SK-N-SH treated with all-trans-retinoic acid at 6 μM for 48 hours (cell line): ENCODE measurements at regions not wholly inside any gene's neighbourhood (a gene's known extent, or its start where the extent isn't known, plus 50 kb on each side); places are given as distances from the start of the nearest gene placed in this dataset.

Experiments used
- ATAC-seq: fragments of 200-7000 bp; cut with Tn5 transposase; 3 replicates; pipeline ENCODE4 v1.9.1; 2020; ENCODE audit warnings: mild to moderate bottlenecking, moderate library complexity
- ARNTL ChIP-seq: fragments of 450-650 bp; formaldehyde crosslinking; IDR thresholded peaks from 2 replicates; pipeline ENCODE4 v1.5.0; 2020; ENCODE audit warnings: low read depth, mild to moderate bottlenecking, moderate library complexity, borderline replicate concordance
- BACH2 ChIP-seq: fragments of 250-450 bp; sonication (Bioruptor Pico); IDR thresholded peaks from 2 replicates; pipeline ENCODE4 v1.9.0; 2021; ENCODE audit warnings: mild to moderate bottlenecking, borderline replicate concordance
- CREB5 ChIP-seq: fragments of 250-450 bp; sonication (Bioruptor Pico); IDR thresholded peaks from 2 replicates; pipeline ENCODE4 v1.5.1; 2020; ENCODE audit warnings: low read depth, mild to moderate bottlenecking, moderate library complexity
- CSDC2 ChIP-seq: fragments of 250-450 bp; sonication (Bioruptor Pico); IDR thresholded peaks from 2 replicates; pipeline ENCODE4 v1.5.0; 2020; ENCODE audit warnings: mild to moderate bottlenecking, moderate library complexity
- CSRNP3 ChIP-seq: fragments of 250-450 bp; sonication (Bioruptor Pico); IDR thresholded peaks from 2 replicates; pipeline ENCODE4 v1.5.1; 2021; ENCODE audit warnings: mild to moderate bottlenecking, moderate library complexity
- ESRRG ChIP-seq: fragments of 250-450 bp; sonication (Bioruptor Pico); IDR thresholded peaks from 2 replicates; pipeline ENCODE4 v1.6.1; 2021; ENCODE audit warnings: mild to moderate bottlenecking
- GLIS3 ChIP-seq: fragments of 250-450 bp; sonication (Bioruptor Pico); IDR thresholded peaks from 2 replicates; pipeline ENCODE4 v1.5.0; 2020; ENCODE audit warnings: mild to moderate bottlenecking, moderate library complexity
- ISL1 ChIP-seq: fragments of 250-450 bp; sonication (Bioruptor Pico); IDR thresholded peaks from 2 replicates; pipeline ENCODE4 v2.1.2; 2022; ENCODE audit warnings: mild to moderate bottlenecking, moderate library complexity
- OSR1 ChIP-seq: fragments of 250-450 bp; sonication (Bioruptor Pico); IDR thresholded peaks from 2 replicates; pipeline ENCODE4 v1.8.0; 2022; ENCODE audit warnings: moderate library complexity, mild to moderate bottlenecking, inconsistent platforms
- PATZ1 ChIP-seq: fragments of 250-450 bp; sonication (Bioruptor Pico); IDR thresholded peaks from 2 replicates; pipeline ENCODE4 v1.8.0; 2020; ENCODE audit warnings: mild to moderate bottlenecking, moderate library complexity, borderline replicate concordance
- PPARA ChIP-seq: fragments of 250-450 bp; sonication (Bioruptor Pico); IDR thresholded peaks from 2 replicates; pipeline ENCODE4 v1.5.0; 2020; ENCODE audit warnings: mild to moderate bottlenecking, borderline replicate concordance
- TCF4 ChIP-seq: fragments of 250-450 bp; sonication (Bioruptor Pico); IDR thresholded peaks from 2 replicates; pipeline ENCODE4 v1.8.0; 2021; ENCODE audit warnings: mild to moderate bottlenecking, moderate library complexity, borderline replicate concordance
- TOX ChIP-seq: fragments of 250-450 bp; sonication (Bioruptor Pico); IDR thresholded peaks from 2 replicates; pipeline ENCODE4 v1.8.0; 2021; ENCODE audit warnings: mild to moderate bottlenecking, moderate library complexity, borderline replicate concordance
- TSHZ2 ChIP-seq: fragments of 250-450 bp; sonication (Bioruptor Pico); IDR thresholded peaks from 2 replicates; pipeline ENCODE4 v1.5.0; 2020; ENCODE audit warnings: mild to moderate bottlenecking, moderate library complexity
- ZC3H10 ChIP-seq: fragments of 250-450 bp; sonication (Bioruptor Pico); IDR thresholded peaks from 2 replicates; pipeline ENCODE4 v1.5.1; 2021; ENCODE audit warnings: mild to moderate bottlenecking, moderate library complexity
- ZFP30 ChIP-seq: fragments of 450-650 bp; formaldehyde crosslinking; IDR thresholded peaks from 2 replicates; pipeline ENCODE4 v1.5.0; 2022; ENCODE audit warnings: mild to moderate bottlenecking, moderate library complexity
- ZNF70 ChIP-seq: fragments of 450-650 bp; formaldehyde crosslinking; IDR thresholded peaks from 2 replicates; pipeline ENCODE4 v1.5.0; 2020; ENCODE audit warnings: mild to moderate bottlenecking, moderate library complexity
- TF ChIP-seq, protein P1 (sequence below): fragments of 250-450 bp; sonication (Bioruptor Pico); IDR thresholded peaks from 2 replicates; pipeline ENCODE4 v1.8.0; 2021; ENCODE audit warnings: low read depth, mild to moderate bottlenecking, moderate library complexity, borderline replicate concordance

DNA sequence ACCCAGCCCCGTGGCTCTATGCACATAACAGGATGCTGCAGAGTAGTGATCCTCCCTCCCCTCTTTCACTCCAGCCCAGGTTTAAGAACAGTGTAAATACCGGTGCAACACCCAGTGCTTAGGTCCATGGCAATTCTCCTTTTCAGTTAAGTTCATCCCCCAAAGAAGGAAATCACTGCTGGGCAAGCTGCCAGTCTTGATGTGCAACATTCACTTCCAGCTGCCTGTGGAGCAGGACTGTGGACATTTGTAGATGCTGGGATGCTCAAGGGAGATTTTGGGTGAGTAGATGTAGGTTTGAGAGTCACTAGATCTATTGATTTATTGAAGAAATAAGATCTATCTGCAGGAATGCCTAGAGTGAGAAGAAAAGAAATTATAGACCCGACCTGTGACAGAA is 294.3 kb upstream of the KIAA1217 start:
- TF ChIP-seq TOX (CRISPR knock-in tag) (no peak), OSR1 (CRISPR knock-in tag) (no peak), CREB5 (no peak), ZFP30 (no peak), ARNTL (no peak), CSDC2 (CRISPR knock-in tag) (no peak), ZNF70 (CRISPR knock-in tag) (no peak), TSHZ2 (CRISPR knock-in tag) (no peak), GLIS3 (CRISPR knock-in tag) (no peak), PPARA (no peak), PATZ1 (CRISPR knock-in tag) (no peak), ESRRG (CRISPR knock-in tag) (no peak), TCF4 (CRISPR knock-in tag) (no peak)
- TF ChIP-seq, all 23 proteins: peak for 0
- ATAC-seq = no peak

DNA sequence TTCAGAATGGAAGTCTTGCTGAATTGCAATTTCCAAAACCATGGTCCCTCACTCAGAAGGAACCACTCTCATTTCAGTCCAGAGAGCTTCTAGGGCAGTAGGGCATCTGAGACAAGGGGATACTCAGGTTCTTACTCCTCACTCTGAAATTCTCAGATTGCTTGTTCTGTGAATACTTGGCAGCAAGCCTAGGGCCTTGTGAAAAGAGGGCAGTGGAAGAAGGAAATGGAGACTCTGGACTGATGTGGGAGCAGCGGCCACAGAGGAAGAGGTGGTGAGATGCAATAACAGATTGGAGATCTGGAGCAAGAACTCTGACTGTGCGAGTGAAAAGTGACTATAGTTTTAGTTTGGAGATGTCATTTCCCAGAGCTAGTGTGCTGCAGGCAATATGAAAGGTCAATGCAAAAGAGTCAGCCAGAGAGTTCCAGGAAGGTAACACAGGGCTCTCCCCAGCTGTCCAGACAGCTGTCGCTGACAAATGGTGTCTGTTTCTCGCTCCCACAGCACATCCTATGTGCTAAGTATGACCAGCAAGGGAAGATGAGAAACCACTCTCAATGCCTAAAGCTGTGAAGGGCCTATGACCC is 291.6 kb upstream of the KIAA1217 start:
- no peak for ATAC-seq
- TF ChIP-seq ZC3H10 (CRISPR knock-in tag) (no peak), BACH2 (CRISPR knock-in tag) (no peak), CREB5 (no peak), TOX (CRISPR knock-in tag) (no peak), CSRNP3 (no peak), ISL1 (CRISPR knock-in tag) (no peak), ZFP30 (no peak)
- TF ChIP-seq, protein P1, sequence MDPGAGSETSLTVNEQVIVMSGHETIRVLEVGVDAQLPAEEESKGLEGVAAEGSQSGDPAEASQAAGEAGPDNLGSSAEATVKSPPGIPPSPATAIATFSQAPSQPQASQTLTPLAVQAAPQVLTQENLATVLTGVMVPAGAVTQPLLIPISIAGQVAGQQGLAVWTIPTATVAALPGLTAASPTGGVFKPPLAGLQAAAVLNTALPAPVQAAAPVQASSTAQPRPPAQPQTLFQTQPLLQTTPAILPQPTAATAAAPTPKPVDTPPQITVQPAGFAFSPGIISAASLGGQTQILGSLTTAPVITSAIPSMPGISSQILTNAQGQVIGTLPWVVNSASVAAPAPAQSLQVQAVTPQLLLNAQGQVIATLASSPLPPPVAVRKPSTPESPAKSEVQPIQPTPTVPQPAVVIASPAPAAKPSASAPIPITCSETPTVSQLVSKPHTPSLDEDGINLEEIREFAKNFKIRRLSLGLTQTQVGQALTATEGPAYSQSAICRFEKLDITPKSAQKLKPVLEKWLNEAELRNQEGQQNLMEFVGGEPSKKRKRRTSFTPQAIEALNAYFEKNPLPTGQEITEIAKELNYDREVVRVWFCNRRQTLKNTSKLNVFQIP (CRISPR knock-in tag) = no peak

DNA sequence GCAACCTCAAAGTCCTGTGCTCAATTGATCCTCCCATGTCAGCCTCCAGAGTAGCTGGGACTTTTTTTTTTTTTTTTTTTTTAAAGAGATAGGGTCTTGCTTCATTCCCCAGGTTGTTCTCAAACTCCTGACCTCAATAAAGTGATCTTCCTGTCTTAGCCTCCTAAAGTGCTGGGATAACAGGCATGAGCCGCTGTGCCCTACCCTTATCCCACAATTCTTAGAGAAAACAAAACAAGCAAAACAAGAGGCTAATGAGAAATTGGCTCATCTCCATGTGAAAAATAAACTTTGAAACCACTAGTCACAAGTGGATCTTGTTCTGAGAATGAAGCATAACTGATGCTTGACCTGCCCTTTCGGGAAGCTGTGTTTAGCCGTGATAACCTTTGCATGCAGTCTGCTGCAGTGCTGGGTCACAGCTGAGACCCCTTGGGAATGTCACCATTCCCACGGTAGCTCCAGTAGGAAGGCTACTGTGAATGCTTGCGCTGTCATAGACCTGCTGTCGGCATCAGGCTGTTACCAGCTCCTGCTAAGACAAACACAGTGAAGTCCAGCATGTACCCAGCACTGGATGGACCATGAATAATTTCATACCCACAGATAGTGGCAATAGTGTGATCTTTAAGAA is 290.7 kb upstream of the KIAA1217 start:
- ATAC-seq = no peak

More for the DNA sequence above, 290.7 kb upstream of the KIAA1217 start:
- TF ChIP-seq TOX (CRISPR knock-in tag) (no peak), CREB5 (no peak)
